B cell (primary cell): ENCODE measurements at regions not wholly inside any gene's neighbourhood (a gene's known extent, or its start where the extent isn't known, plus 50 kb on each side); places are given as distances from the start of the nearest gene placed in this dataset.

ENCODE experiments used
- CTCF ChIP-seq: fragments of 200-600 bp; IDR thresholded peaks from one replicate; pipeline ENCODE4 v1.8.0; 2022; ENCODE audit warnings: antibody characterized with exemption, mild to moderate bottlenecking
- EZH2 ChIP-seq: IDR thresholded peaks from 2 replicates; pipeline ENCODE4 v1.6.1; 2012; ENCODE audit warnings: borderline replicate concordance, low read depth, mild to moderate bottlenecking, moderate library complexity, low read length; ENCODE audit not compliant: insufficient read depth, poor library complexity, severe bottlenecking

GRCh38 chr4:66123190-66123589 lies 452.9 kb upstream of the EPHA5 start:
- TF ChIP-seq CTCF = no peak
- TF ChIP-seq EZH2 = no peak
